Upper lobe of right lung (tissue), 1 donor: ENCODE measurements at regions not wholly inside any gene's neighbourhood (a gene's known extent, or its start where the extent isn't known, plus 50 kb on each side); places are given as distances from the start of the nearest gene placed in this dataset.

Experiments
- ATAC-seq: fragments of 200-7000 bp; cut with Tn5 transposase; one replicate; pipeline ENCODE4 v1.9.1; 2020; ENCODE audit warnings: mild to moderate bottlenecking, moderate library complexity
- DNase-seq: peaks from one replicate; pipeline ENCODE4 v3.0.0-alpha.2; 2020
- H3K27ac ChIP-seq: fragments of 200-600 bp; one replicate; pipeline ENCODE4 v1.8.0; 2022
- H3K27me3 ChIP-seq: fragments of 200-600 bp; one replicate; pipeline ENCODE4 v1.8.0; 2022; ENCODE audit warnings: mild to moderate bottlenecking
- H3K36me3 ChIP-seq: fragments of 200-600 bp; one replicate; pipeline ENCODE4 v1.8.0; 2022
- H3K4me1 ChIP-seq: fragments of 200-600 bp; one replicate; pipeline ENCODE4 v1.8.0; 2022
- H3K4me3 ChIP-seq: fragments of 200-600 bp; one replicate; pipeline ENCODE4 v1.8.0; 2022; ENCODE audit warnings: mild to moderate bottlenecking
- H3K9me3 ChIP-seq: fragments of 200-600 bp; one replicate; pipeline ENCODE4 v1.8.0; 2022
- intact Hi-C: fragments of 100-400 bp; cut with DNase I; formaldehyde crosslinking; loops from one replicate; pipeline ENCODE4 v1.11.0; 2022
- TF ChIP-seq, protein P1 (sequence below): fragments of 200-600 bp; IDR thresholded peaks from one replicate; pipeline ENCODE4 v1.8.0; 2022; ENCODE audit warnings: antibody characterized with exemption
- donor health status: DM: no; HTN: yes; CAD: no; lungs with severe emphysema.

DNA sequence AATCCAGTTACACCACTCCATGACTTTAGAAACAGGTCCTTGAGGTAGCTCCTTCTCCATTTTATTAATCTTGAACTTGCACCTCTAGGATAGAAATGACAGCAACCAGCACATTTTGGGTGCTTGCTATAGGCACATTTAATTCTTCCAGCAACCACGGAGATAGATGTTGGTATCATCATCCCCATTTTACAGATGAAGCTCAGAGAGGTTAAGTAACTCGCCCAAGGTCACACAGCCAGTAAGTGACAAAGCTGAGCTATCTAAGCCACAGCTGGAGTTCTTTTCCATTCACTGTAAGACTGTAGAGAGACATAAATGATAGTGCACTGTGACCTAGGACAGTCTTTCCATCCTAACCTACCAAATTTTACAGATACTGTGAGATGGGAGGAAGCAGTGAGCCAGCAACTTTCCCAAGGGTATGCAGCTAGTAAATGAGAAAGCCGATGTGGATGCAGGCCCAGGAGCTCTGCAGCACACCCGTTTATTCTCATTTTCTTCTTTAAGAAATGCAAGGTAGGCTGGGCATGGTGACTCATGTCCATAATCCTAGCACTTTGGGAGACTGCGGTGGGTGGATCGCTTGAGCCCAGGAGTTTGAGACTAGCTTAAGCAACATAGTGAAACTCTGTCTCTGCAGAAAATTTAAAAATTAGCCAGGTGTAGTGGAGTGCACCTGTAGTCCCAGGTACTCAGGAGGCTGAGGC lies 103.2 kb downstream of the TBX5 start:
- Histone ChIP-seq H3K27me3 (no peaks in the 10 kb centered on the region), H3K4me3 (no peak overlapping the region), H3K36me3 (no peaks in the 10 kb centered on the region), H3K4me1 (no peaks in the 10 kb centered on the region), H3K27ac (no peak overlapping the region), H3K9me3 (no peaks in the 10 kb centered on the region)
- ATAC-seq = no peak
- TF ChIP-seq, protein P1, sequence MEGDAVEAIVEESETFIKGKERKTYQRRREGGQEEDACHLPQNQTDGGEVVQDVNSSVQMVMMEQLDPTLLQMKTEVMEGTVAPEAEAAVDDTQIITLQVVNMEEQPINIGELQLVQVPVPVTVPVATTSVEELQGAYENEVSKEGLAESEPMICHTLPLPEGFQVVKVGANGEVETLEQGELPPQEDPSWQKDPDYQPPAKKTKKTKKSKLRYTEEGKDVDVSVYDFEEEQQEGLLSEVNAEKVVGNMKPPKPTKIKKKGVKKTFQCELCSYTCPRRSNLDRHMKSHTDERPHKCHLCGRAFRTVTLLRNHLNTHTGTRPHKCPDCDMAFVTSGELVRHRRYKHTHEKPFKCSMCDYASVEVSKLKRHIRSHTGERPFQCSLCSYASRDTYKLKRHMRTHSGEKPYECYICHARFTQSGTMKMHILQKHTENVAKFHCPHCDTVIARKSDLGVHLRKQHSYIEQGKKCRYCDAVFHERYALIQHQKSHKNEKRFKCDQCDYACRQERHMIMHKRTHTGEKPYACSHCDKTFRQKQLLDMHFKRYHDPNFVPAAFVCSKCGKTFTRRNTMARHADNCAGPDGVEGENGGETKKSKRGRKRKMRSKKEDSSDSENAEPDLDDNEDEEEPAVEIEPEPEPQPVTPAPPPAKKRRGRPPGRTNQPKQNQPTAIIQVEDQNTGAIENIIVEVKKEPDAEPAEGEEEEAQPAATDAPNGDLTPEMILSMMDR = no peak
- intact Hi-C loops = no loop called here
- no peak for DNase-seq

DNA sequence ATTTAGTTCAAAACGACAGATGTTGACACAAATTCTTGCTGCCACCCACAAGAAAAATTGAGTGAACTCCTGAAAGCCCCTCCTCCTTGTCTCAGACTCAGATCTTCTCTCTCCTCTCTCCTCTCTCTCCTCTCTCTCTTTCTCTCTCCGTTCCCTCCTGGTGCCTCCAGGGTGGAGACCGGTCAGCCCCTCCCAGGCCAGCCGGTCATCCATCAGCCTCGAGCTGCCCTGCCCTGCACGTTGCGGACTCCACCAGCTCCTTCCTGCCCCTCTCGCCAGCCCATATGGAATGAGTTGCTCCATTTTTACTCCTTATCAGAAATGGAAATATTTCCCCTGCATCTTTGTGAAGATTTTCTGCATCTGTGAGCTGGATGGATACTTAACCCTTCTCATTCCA lies 103.8 kb downstream of the TBX5 start:
- TF ChIP-seq, protein P1 = no peak
- no peak for ATAC-seq

DNA sequence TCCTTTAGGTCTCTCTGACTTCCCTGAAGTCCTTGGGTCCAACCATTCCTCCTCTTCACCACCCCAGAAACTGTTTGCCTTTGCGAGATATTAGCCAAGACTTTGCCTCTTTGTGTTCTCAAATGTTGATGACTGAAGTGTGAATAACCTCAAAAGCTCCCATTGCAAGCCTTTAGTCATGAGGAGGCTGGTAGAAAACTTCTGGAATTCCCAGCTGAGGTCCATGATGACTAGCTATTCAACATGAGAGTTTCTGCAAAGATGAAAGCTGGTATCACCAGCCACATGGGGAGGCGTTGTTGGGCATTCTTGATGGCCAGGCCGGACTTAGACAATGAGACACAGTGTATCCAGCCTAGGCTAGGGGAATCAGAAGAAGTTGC lies 111.7 kb downstream of the TBX5 start:
- DNase-seq (no peak), ATAC-seq (no peak)
- Histone ChIP-seq H3K4me3 (no peak overlapping the region), H3K27ac (no peak overlapping the region), H3K4me1 (no peaks in the 10 kb centered on the region), H3K9me3 (no peaks in the 10 kb centered on the region), H3K27me3 (no peaks in the 10 kb centered on the region), H3K36me3 (no peaks in the 10 kb centered on the region)
- TF ChIP-seq, protein P1 = no peak
- intact Hi-C loops = no loop called here

More for the DNA sequence above, 103.8 kb downstream of the TBX5 start:
- no peak overlapping the region for H3K4me3 ChIP-seq
- H3K9me3 ChIP-seq = no peaks in the 10 kb centered on the region
- intact Hi-C loops = no loop called here
- no peaks in the 10 kb centered on the region for H3K27me3 ChIP-seq
- H3K27ac ChIP-seq = no peak overlapping the region
- no peaks in the 10 kb centered on the region for H3K4me1 ChIP-seq
- DNase-seq = no peak
- no peaks in the 10 kb centered on the region for H3K36me3 ChIP-seq

DNA sequence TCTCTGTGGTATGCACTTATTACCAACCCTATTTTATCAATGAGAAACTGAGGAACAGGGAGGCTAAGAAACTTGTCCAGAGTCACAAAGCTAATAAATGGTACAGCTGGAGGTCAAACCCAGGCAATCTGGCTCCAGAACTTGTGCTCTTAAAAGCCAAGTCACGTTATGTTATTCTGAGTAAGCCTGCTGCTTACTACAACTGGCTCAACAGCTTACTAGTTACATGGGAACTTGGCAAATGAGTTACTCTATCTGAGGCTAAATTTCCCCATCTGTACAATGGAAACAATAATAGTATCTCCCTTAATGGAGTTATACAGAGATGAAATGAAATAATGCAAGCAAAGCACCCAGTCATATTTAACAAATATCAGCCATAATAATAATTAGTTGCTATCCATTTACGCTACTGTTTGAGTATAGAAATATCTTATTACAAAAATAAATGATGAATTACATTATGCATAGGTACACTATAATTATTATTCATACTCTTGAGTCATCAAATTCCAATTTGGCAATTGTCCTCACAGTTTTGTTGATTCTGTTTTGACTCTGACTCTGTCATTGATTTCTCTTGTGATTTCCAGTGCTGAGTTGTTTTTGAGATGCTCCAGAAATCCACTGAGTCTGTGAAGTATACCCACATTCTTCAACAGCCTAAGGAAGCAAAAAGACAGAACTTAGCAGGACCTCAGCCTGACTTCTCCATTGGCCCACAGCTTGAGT lies 112.2 kb downstream of the TBX5 start:
- no peaks in the 10 kb centered on the region for H3K9me3 ChIP-seq
- no peaks in the 10 kb centered on the region for H3K36me3 ChIP-seq
- H3K27ac ChIP-seq = no peak overlapping the region
- TF ChIP-seq, protein P1 = no peak
- H3K27me3 ChIP-seq = no peaks in the 10 kb centered on the region
- H3K4me3 ChIP-seq = no peak overlapping the region
- ATAC-seq = no peak
- intact Hi-C loops = no loop called here
- no peaks in the 10 kb centered on the region for H3K4me1 ChIP-seq
- DNase-seq = no peak

DNA sequence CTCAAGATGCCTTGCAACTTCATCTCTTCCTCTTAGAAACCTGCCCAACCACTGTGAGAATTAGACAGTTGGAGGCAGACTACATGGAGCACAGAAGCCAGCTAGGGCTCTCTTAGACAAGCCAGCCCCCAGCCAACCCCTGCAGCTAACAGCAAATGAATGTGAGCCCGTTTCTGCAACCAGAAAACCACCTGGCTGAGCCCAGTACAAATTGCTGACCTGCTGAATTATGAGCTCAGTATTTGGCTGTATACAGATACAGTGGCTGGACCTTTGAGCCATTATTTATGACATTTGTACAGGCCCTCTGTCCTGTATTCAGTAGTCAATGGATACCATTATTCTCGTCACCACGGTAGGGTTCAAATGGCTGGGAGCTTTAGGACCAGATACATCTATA lies 112.9 kb downstream of the TBX5 start:
- TF ChIP-seq, protein P1 = no peak
- no peak for ATAC-seq
- Histone ChIP-seq H3K9me3 (no peaks in the 10 kb centered on the region), H3K27me3 (no peaks in the 10 kb centered on the region), H3K4me3 (no peak overlapping the region), H3K27ac (no peak overlapping the region), H3K4me1 (no peaks in the 10 kb centered on the region), H3K36me3 (no peaks in the 10 kb centered on the region)
- intact Hi-C loops = no loop called here
- DNase-seq = no peak
